ENCODE measurements at regions not wholly inside any gene's neighbourhood (a gene's known extent, or its start where the extent isn't known, plus 50 kb on each side); places are given as distances from the start of the nearest gene placed in this dataset.

GRCh38 chr3:168844894-168845482, 749.3 kb upstream of the GOLIM4 start:
- TF ChIP-seq CTCF (IDR thresholded peaks at IDR 0.05; ENCODE audit: insufficient read depth, low read length, poor library complexity, severe bottlenecking), result no peak
- no peak for TF ChIP-seq EZH2phosphoT487 (conservative IDR thresholded peaks at IDR 0.05; ENCODE audit: low read length)
